Endothelial cell of umbilical vein (primary cell): ENCODE measurements at regions not wholly inside any gene's neighbourhood (a gene's known extent, or its start where the extent isn't known, plus 50 kb on each side); places are given as distances from the start of the nearest gene placed in this dataset.

Source experiments
- BruUV-seq: library from RNA; stranded (reverse); fragments of 400-500 nt; replicated peaks from 2 replicates; lab custom pipeline; 2021; lab: Mats Ljungman, UMichigan
- CTCF ChIA-PET: fragments of 300-600, 350-600 bp; sonication (Branson Sonifier 250); formaldehyde crosslinking; loops from one replicate; lab custom pipeline; 2021; ENCODE audit warnings: antibody characterized with exemption, inconsistent platforms; lab: Charles Lee
- POLR2A ChIA-PET: fragments of 300-600, 350-600 bp; sonication (Branson Sonifier 250); formaldehyde crosslinking; loops from one replicate; lab custom pipeline; 2021; ENCODE audit warnings: antibody characterized with exemption, inconsistent platforms; lab: Charles Lee
- DNase-seq: peaks from one replicate; pipeline ENCODE4 v3.0.0-alpha.2; 2011; ENCODE audit warnings: low read depth, low spot score
- FAIRE-seq: peaks from 2 replicates; lab custom pipeline; 2011; peaks lifted over from hg19 to GRCh38; lab: Jason Lieb, UNC
- H2AFZ ChIP-seq: 2 replicates; pipeline ENCODE4 v1.6.0; 2012; ENCODE audit warnings: low read depth, low read length, control low read depth, inconsistent platforms
- H3K27ac ChIP-seq: 2 replicates; pipeline ENCODE4 v1.5.1; 2011; ENCODE audit warnings: low read depth, mild to moderate bottlenecking, control low read depth, low read length, moderate library complexity; ENCODE audit not compliant: insufficient read depth
- H3K27me3 ChIP-seq, 2 experiments: 2 replicates each; pipeline versions ENCODE4 v1.6.0 to v1.6.1; 2011; ENCODE audit warnings: low read length in 2 of 2, mixed read lengths in 1 of 2; ENCODE audit not compliant: control insufficient read depth in 2 of 2, insufficient read depth in 2 of 2
- H3K36me3 ChIP-seq, 2 experiments: 2 replicates in 1 of 2; 3 replicates in 1 of 2; pipeline ENCODE4 v1.5.1; 2011; ENCODE audit warnings: low read length in 2 of 2, mild to moderate bottlenecking in 1 of 2, moderate library complexity in 1 of 2; ENCODE audit not compliant: control insufficient read depth in 2 of 2, insufficient read depth in 2 of 2; ENCODE audit errors: extremely low read depth in 1 of 2
- H3K4me1 ChIP-seq: 3 replicates; pipeline ENCODE4 v1.5.1; 2011; ENCODE audit warnings: mild to moderate bottlenecking, low read length; ENCODE audit not compliant: control insufficient read depth, insufficient read depth; ENCODE audit errors: extremely low read depth
- H3K4me2 ChIP-seq: 2 replicates; pipeline ENCODE4 v1.6.1; 2011; ENCODE audit warnings: low read length, control low read depth, mixed read lengths; ENCODE audit not compliant: insufficient read depth
- H3K4me3 ChIP-seq, 3 experiments: fragments of 200-600 bp in 1 of 3; sonication (generic), shearing (Covaris generic) in 1 of 3; replicated peaks in 1 of 3; 2 replicates each; pipeline ENCODE4 v1.5.1; 2011 to 2016; ENCODE audit warnings: control low read depth in 3 of 3, low read length in 3 of 3, mild to moderate bottlenecking in 2 of 3, inconsistent platforms in 1 of 3, low read depth in 1 of 3, moderate library complexity in 1 of 3; ENCODE audit not compliant: insufficient read depth in 1 of 3
- H3K79me2 ChIP-seq: 2 replicates; pipeline ENCODE4 v1.6.0; 2012; ENCODE audit warnings: low read length, inconsistent platforms; ENCODE audit not compliant: control insufficient read depth, insufficient read depth
- H3K9ac ChIP-seq: replicated peaks from 2 replicates; pipeline ENCODE3; 2011; ENCODE audit warnings: low read length, control low read depth; ENCODE audit not compliant: insufficient read depth; ENCODE audit errors: extremely low read depth
- H3K9me1 ChIP-seq: replicated peaks from 3 replicates; pipeline ENCODE4 v1.6.0; 2011; ENCODE audit warnings: mild to moderate bottlenecking, low read length; ENCODE audit not compliant: control insufficient read depth, insufficient read depth; ENCODE audit errors: extremely low read depth
- H3K9me3 ChIP-seq: replicated peaks from 2 replicates; pipeline ENCODE4 v1.5.1; 2012; ENCODE audit warnings: low read length, inconsistent platforms; ENCODE audit not compliant: control insufficient read depth, insufficient read depth
- H4K20me1 ChIP-seq: replicated peaks from 2 replicates; pipeline ENCODE3; 2011; ENCODE audit warnings: mild to moderate bottlenecking, low read length; ENCODE audit not compliant: control insufficient read depth, insufficient read depth; ENCODE audit errors: extremely low read depth
- EZH2 ChIP-seq: IDR thresholded peaks from 2 replicates; pipeline ENCODE4 v1.6.1; 2012; ENCODE audit warnings: borderline replicate concordance, low read depth, mild to moderate bottlenecking, moderate library complexity, low read length, inconsistent platforms; ENCODE audit not compliant: severe bottlenecking
- FOS ChIP-seq: IDR thresholded peaks from 2 replicates; pipeline ENCODE4 v1.6.1; 2011; ENCODE audit warnings: mild to moderate bottlenecking, low read length, moderate library complexity, borderline replicate concordance; ENCODE audit not compliant: insufficient read depth
- GATA2 ChIP-seq: IDR thresholded peaks from 2 replicates; pipeline ENCODE4 v1.7.0; 2011; ENCODE audit warnings: low read depth, mild to moderate bottlenecking, moderate library complexity, mixed read lengths, low read length; ENCODE audit not compliant: insufficient read length, insufficient read depth
- JUN ChIP-seq: IDR thresholded peaks from 2 replicates; pipeline ENCODE4 v1.6.1; 2011; ENCODE audit warnings: borderline replicate concordance, low read depth; ENCODE audit not compliant: insufficient read length, insufficient read depth
- MYC ChIP-seq: IDR thresholded peaks from one replicate; pipeline ENCODE4 v1.6.1; 2011; ENCODE audit warnings: mild to moderate bottlenecking, low read depth, low read length
- POLR2A ChIP-seq: IDR thresholded peaks from 2 replicates; pipeline ENCODE4 v1.6.1; 2012; ENCODE audit warnings: low read depth, mild to moderate bottlenecking, control low read depth, low read length
- POLR2AphosphoS5 ChIP-seq: IDR thresholded peaks from 2 replicates; pipeline ENCODE4 v1.6.1; 2012; ENCODE audit warnings: low read depth, mild to moderate bottlenecking, control low read depth, low read length, moderate library complexity; ENCODE audit not compliant: insufficient read depth
- dilution Hi-C: fragments of 300-500 bp; cut with MboI; formaldehyde crosslinking; loops from one replicate; pipeline ENCODE4 v1.15.0; 2019; ENCODE audit warnings: low sequenced_read_pairs; ENCODE audit not compliant: extremely low pct_ligation_motif_present
- intact Hi-C: fragments of 100-400 bp; cut with micrococcal nuclease; formaldehyde crosslinking; loops from one replicate; pipeline ENCODE4 v1.10.0; 2022
- TF ChIP-seq, protein P1 (sequence below): IDR thresholded peaks from 2 replicates; pipeline ENCODE4 v1.6.1; 2011; ENCODE audit not compliant: insufficient read depth, insufficient read length
- TF ChIP-seq, protein P2 (sequence below), 2 donors: IDR thresholded peaks; 1 replicate in 1 of 2; 2 replicates in 1 of 2; pipeline ENCODE4 v1.5.1; 2011; ENCODE audit warnings: low read length in 2 of 2, mild to moderate bottlenecking in 2 of 2, moderate library complexity in 2 of 2, control low read depth in 1 of 2, inconsistent platforms in 1 of 2, low read depth in 1 of 2; ENCODE audit not compliant: insufficient read depth in 1 of 2; ENCODE audit errors: extremely low read depth in 1 of 2

DNA sequence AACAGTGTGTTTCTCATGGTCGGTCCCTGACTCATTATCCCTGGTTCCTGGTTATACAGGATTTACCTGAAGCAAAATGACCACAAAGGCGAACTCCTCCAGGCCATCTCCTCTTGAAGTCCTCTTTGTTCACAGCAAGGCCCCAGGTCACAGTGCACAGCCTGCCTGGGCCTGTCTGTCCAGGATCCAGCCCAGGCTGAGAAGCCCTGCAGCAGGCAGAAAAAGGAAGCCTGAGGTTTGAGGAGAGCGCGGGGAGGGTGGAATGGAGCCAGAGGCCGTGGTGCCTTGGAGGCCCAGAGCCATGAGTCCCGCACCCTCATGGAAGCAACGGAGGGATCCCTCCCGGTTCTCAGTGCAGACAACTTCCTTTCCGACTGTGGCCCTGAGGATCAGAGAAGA, 136.8 kb upstream of the IRF2BP2 start:
- Histone ChIP-seq H3K4me2 (no peak overlapping the region), H3K4me3 (no peak overlapping the region), H3K36me3 (no peaks in the 10 kb centered on the region), H3K9me1 (no peaks in the 10 kb centered on the region), H3K4me1 (peaks cover 36% of the 10 kb centered on the region), H3K9me3 (no peaks in the 10 kb centered on the region), H3K9ac (no peak overlapping the region), H4K20me1 (no peaks in the 10 kb centered on the region), H3K79me2 (no peaks in the 10 kb centered on the region), H3K27ac (no peak overlapping the region), H2AFZ (no peak overlapping the region), H3K27me3 (no peaks in the 10 kb centered on the region)
- TF ChIP-seq, protein P1, sequence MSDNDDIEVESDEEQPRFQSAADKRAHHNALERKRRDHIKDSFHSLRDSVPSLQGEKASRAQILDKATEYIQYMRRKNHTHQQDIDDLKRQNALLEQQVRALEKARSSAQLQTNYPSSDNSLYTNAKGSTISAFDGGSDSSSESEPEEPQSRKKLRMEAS, result no peak
- TF ChIP-seq EZH2 (no peak), POLR2A (no peak), JUN (no peak), FOS (no peak), POLR2AphosphoS5 (no peak), GATA2 (no peak), MYC (no peak)
- TF ChIP-seq, protein P2, sequence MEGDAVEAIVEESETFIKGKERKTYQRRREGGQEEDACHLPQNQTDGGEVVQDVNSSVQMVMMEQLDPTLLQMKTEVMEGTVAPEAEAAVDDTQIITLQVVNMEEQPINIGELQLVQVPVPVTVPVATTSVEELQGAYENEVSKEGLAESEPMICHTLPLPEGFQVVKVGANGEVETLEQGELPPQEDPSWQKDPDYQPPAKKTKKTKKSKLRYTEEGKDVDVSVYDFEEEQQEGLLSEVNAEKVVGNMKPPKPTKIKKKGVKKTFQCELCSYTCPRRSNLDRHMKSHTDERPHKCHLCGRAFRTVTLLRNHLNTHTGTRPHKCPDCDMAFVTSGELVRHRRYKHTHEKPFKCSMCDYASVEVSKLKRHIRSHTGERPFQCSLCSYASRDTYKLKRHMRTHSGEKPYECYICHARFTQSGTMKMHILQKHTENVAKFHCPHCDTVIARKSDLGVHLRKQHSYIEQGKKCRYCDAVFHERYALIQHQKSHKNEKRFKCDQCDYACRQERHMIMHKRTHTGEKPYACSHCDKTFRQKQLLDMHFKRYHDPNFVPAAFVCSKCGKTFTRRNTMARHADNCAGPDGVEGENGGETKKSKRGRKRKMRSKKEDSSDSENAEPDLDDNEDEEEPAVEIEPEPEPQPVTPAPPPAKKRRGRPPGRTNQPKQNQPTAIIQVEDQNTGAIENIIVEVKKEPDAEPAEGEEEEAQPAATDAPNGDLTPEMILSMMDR (IDR thresholded peaks at IDR 0.05; ENCODE audit: extremely low read depth in 1 of 2, insufficient read depth in 1 of 2, low read depth in 1 of 2, low read length in 2 of 2), result no peak
- DNase-seq (no peak), FAIRE-seq (no peak)
- ChIA-PET POLR2A (no interaction called here), CTCF (no interaction called here)
- no TSS peak for BruUV-seq
- dilution Hi-C loops (loop anchor here (25.0 kb wide), 1 partner anchor 91 kb away; no protein-coding TSS in a partner anchor), intact Hi-C loops (no loop called here)
